ENCODE measurements at regions not wholly inside any gene's neighbourhood (a gene's known extent, or its start where the extent isn't known, plus 50 kb on each side); places are given as distances from the start of the nearest gene placed in this dataset.
"Not testable (repeated sequence)": the region's sequence is repeated elsewhere in the genome, so short reads cannot be mapped to it uniquely, and the experiment has no call there.

GRCh38 chr14:54251356-54251755 lies 145.5 kb upstream of the CDKN3 start:
- DNase-seq (ENCODE audit: low read depth in 2 of 3, low spot score in 2 of 3), result no peak

DNA sequence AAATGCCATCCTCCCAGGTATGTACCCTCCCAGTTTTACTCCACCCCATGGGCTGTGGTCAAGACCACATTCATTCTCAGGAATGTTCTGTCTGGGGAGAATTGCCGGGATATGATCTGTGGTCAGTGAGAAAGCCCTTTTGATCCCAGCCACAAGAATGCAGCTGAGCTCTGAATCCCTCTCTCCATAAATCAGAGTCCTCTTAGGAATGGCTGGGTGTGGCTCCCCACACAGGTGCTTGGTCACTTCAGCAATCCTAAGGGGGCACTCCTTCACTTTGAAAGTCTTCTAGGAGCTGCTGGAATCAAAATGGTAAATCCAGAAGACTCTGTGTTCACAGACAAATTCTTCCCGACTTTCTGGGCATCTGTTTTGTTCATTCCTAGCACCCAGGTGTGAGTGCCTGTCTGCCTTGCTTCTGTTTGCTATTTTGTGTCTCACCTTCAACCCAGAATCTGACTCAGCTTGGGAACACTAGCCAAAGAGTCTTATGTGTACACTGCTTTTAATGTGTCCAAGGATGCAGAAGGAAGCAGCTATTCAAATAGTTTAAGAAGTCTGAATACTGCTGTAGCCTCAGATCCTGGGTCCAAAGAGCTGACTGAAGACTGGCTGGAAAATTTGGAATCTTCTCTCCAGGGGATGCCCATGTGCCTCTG lies 144.6 kb upstream of the CDKN3 start:
- no peak for DNase-seq (ENCODE audit: low read depth in 2 of 3, low spot score in 2 of 3)

DNA sequence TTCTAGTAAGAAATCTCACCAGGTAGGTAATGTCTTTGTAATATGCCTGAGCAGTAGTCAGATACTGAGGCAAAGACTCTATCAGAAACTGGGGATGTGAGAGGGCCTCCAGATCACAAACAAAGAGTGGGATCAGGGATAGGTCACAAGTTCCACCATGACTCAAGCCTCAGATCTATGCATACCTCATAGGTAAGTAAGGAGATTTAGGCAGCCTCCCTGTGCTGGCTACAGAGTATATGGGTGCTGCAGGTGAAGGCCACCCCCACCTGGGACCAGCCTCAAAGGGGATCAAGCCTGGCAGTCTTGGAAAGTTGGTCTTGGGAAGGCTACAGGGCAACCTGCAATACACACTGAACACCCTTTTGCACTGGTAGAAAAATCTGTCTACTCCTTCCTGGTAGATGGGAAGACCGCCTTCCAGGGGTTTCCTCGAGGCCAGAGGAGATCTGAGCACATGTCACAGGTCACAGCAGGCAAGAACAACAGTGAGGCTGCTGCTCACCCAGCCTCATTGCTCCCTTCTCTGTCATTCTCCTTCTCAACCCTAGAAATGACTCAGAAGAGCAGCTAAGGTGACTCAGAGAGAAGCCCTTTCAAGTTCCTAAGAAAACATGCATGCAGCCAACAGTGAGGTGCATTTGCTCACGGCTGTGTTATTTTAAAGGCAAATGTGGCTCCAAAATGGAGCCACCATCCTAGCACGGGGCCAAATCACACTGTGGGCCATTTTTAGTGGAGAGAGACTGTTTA lies 143.4 kb upstream of the CDKN3 start:
- DNase-seq (ENCODE audit: low read depth in 2 of 3, low spot score in 2 of 3), result no peak

GRCh38 chr14:54256156-54256555 lies 140.7 kb upstream of the CDKN3 start:
- DNase-seq (ENCODE audit: low read depth in 2 of 3, low spot score in 2 of 3), result no peak

GRCh38 chr14:54257424-54257823 lies 139.4 kb upstream of the CDKN3 start:
- DNase-seq (ENCODE audit: low read depth in 2 of 3, low spot score in 2 of 3), result no peak

GRCh38 chr14:54258382-54258781 lies 138.4 kb upstream of the CDKN3 start:
- no peak for DNase-seq (ENCODE audit: low read depth in 2 of 3, low spot score in 2 of 3)

GRCh38 chr14:54259821-54260220 lies 137.0 kb upstream of the CDKN3 start:
- no peak for DNase-seq (ENCODE audit: low read depth in 2 of 3, low spot score in 2 of 3)

DNA sequence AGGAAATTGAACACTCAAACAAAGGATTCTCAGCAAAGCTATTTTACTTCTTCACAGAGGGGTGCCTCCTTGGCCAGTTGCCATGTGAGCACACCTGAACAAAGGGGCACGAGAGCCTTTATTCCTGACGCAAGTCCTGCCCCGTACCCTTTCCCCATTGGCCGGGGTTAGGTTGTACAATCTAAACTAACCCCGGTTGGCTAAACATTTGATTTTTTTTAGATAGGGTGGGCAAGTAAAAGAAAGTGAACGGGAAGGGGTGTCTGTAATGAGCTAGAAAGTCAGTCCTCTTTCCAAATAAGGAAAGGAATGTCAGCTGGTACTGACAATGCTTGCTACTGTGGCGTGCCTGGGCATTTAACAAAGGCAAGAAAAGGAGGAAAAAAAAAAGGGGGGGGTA lies 135.5 kb upstream of the CDKN3 start:
- no peak for DNase-seq (ENCODE audit: low read depth in 2 of 3, low spot score in 2 of 3)

DNA sequence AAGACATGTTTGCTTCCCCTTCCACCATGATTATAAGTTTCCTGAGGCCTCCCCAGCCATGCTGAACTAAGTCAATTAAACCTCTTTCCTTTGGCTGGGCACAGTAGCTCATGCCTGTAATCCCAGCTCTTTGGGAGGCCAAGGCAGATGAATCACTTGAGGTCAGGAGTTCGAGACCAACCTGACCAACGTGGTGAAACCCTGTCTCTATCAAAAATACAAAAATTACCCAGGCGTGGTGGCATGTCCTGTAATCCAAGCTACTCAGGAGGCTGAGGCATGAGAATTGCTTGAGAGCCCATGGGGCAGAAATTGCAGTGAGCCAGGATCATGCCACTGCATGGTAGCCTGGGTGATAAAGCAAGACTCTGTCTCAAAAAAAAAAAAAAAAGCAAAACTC lies 130.2 kb upstream of the CDKN3 start:
- DNase-seq (ENCODE audit: low read depth in 2 of 3, low spot score in 2 of 3), result not testable (repeated sequence)

- no peak for DNase-seq (ENCODE audit: low read depth in 2 of 3, low spot score in 2 of 3)
These were observed 129.6 kb upstream of the CDKN3 start for GRCh38 chr14:54267172-54267571.

GRCh38 chr14:54275997-54276725 lies 120.6 kb upstream of the CDKN3 start:
- DNase-seq (ENCODE audit: low read depth in 2 of 3, low spot score in 2 of 3), result no peak

GRCh38 chr14:54278087-54278486 lies 118.7 kb upstream of the CDKN3 start:
- no peak for DNase-seq (ENCODE audit: low read depth in 2 of 3, low spot score in 2 of 3)

- DNase-seq (ENCODE audit: low read depth in 2 of 3, low spot score in 2 of 3), result no peak
These were observed 118.0 kb upstream of the CDKN3 start for GRCh38 chr14:54278665-54279295.

DNA sequence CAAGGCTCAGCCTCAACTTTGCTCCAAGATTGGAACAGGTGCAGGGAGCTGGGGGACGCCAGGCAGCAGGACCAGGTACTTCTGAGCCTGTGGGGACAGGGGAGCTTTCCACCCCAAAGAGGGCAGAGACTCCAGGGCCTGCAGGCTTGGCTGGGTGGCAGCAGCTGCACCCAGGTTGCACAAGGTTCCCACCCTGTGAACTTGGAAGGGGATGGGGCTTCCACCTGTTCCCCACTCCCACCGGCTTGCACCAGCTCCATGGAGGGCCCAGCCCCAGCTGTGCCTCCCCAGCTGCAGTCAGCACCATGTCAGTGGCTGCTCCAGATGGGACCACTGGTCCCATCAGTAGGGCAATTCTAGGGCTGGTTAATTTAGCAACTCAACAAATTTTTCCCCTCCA lies 114.0 kb upstream of the CDKN3 start:
- DNase-seq (ENCODE audit: low read depth in 2 of 3, low spot score in 2 of 3), result no peak

GRCh38 chr14:54285030-54285429 lies 111.8 kb upstream of the CDKN3 start:
- no peak for DNase-seq (ENCODE audit: low read depth in 2 of 3, low spot score in 2 of 3)

GRCh38 chr14:54291491-54292191 lies 105.2 kb upstream of the CDKN3 start:
- no peak for DNase-seq (ENCODE audit: low read depth in 2 of 3, low spot score in 2 of 3)

DNA sequence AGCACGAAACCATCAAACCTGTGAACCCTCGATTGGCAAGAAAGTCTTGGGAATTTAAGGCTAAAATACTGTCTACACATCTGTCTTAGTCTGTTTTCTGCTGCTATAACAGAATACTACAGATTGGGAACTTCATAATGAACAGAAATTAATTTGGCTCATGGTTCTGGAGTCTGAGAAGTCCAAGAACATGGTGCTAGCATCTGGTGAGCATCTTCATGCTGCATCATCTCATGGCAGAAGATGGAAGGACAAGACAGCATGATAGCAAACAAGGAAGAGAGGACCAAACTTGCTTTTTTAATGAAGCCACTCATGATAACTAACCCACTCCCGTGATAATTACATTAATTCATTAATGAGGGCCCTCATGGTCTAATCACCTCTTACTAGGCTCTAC lies 102.0 kb upstream of the CDKN3 start:
- no peak for DNase-seq (ENCODE audit: low read depth in 2 of 3, low spot score in 2 of 3)

DNA sequence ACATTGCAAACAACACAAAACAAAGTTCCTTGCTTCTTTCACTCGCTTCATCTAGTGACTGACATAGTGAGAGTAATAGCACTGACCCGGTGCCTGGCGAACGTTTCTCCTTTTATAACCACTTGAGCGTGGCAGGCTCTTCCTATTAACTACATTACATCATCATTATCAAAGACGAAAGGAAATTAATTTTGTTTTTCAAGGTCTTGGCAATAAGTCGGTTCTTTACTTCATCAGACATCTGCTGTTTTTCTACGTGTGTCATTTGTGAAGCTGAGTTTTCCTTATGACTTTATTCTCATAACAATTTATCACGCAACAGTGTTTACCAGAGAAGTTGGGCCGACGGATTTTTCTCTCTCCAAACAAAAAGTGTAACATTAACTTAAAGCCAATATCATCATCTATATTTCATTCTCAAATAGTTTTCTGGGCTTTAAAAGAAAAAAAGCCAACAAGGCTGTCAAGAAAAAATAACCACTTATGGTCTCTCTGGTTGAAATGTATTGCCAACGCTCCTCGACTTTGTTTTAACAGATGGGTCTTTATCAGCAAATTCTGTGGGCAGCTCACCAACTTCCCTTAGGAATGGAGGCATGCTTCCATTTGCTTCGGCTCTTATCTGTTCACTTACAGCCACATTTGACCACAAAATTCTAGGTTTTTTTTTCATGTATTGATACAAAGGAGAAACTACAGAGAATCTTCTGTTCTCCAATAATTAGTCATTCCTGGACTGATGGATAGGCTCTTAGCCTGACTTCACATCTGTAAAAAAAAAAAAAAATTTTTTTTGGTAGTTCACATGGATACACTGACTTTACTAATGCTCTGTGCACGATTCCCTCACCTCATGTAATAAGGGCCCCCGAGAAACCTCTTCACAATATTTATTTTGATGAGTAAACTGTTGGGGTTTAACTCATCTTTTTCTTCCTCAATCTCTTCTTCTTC lies 97.1 kb upstream of the CDKN3 start:
- DNase-seq (ENCODE audit: low read depth in 2 of 3, low spot score in 2 of 3), result no peak

DNA sequence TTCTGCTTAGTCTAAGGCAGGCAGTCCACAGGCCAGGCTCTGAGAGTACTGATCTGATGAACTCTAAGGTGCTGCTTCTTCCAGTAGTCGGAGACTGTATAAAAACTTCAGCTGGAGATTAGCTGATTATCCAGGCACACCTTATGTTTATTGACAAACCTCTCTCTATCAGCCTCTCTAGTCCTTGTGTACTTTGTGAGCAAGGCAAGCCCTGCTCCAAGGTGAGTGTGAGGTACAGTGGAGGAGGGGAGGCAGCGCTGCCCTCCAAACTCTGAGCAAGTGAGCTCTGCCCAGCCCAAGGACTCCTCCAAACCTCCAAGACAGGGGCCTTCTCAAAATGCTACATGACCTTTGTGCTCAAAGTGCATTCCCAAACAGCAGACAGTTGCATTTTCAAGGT lies 95.9 kb upstream of the CDKN3 start:
- no peak for DNase-seq (ENCODE audit: low read depth in 2 of 3, low spot score in 2 of 3)

GRCh38 chr14:54301359-54301758 lies 95.4 kb upstream of the CDKN3 start:
- no peak for DNase-seq (ENCODE audit: low read depth in 2 of 3, low spot score in 2 of 3)

Measured in activated CD8-positive, alpha-beta memory T cell treated with anti-CD3 and anti-CD28 coated beads for 48 hours (primary cell).